Suprapubic skin (tissue), 4 donors: ENCODE measurements at regions not wholly inside any gene's neighbourhood (a gene's known extent, or its start where the extent isn't known, plus 50 kb on each side); places are given as distances from the start of the nearest gene placed in this dataset.

Source experiments
- DNase-seq, 2 donors: peaks; one replicate each; pipeline ENCODE4 v3.0.0-alpha.2; 2019; ENCODE audit warnings: low spot score in 2 of 2
- H3K27ac ChIP-seq: fragments of 200-600 bp; sonication (generic); one replicate; pipeline ENCODE4 v1.5.1; 2019
- H3K27me3 ChIP-seq: fragments of 200-600 bp; sonication (generic); one replicate; pipeline ENCODE4 v1.5.1; 2019
- H3K36me3 ChIP-seq: fragments of 200-600 bp; sonication (generic); one replicate; pipeline ENCODE4 v1.5.1; 2019
- H3K4me1 ChIP-seq: fragments of 200-600 bp; sonication (generic); one replicate; pipeline ENCODE4 v1.5.1; 2019
- H3K4me3 ChIP-seq: fragments of 200-600 bp; sonication (generic); one replicate; pipeline ENCODE4 v1.5.1; 2019; ENCODE audit warnings: mild to moderate bottlenecking
- H3K9me3 ChIP-seq: fragments of 200-600 bp; sonication (generic); one replicate; pipeline ENCODE4 v1.5.1; 2019
- EP300 ChIP-seq: sonication (generic); formaldehyde crosslinking; IDR thresholded peaks from one replicate; pipeline ENCODE4 v1.6.1; 2017; ENCODE audit warnings: antibody characterized with exemption
- POLR2A ChIP-seq, 2 donors: fragments of 450-650 bp; IDR thresholded peaks; one replicate each; pipeline ENCODE4 v1.6.1; 2017; ENCODE audit warnings: antibody characterized with exemption in 2 of 2, mild to moderate bottlenecking in 2 of 2, moderate library complexity in 2 of 2
- POLR2AphosphoS5 ChIP-seq, 3 donors: sonication (generic); formaldehyde crosslinking; IDR thresholded peaks; one replicate each; pipeline ENCODE4 v1.6.1; 2017; ENCODE audit warnings: antibody characterized with exemption in 3 of 3
- WGBS: methylation state at CpG from one replicate; pipeline ENCODE4 v1.1.5; 2018; 5-methylcytosine and 5-hydroxymethylcytosine counted together
- TF ChIP-seq, protein P1 (sequence below), 2 donors: fragments of 200-600 bp in 1 of 2; fragments of 450-650 bp in 1 of 2; sonication (generic) in 1 of 2; IDR thresholded peaks; one replicate each; pipeline ENCODE4 v1.5.1; 2016 to 2019; ENCODE audit warnings: antibody characterized with exemption in 2 of 2, mild to moderate bottlenecking in 1 of 2, moderate library complexity in 1 of 2

DNA sequence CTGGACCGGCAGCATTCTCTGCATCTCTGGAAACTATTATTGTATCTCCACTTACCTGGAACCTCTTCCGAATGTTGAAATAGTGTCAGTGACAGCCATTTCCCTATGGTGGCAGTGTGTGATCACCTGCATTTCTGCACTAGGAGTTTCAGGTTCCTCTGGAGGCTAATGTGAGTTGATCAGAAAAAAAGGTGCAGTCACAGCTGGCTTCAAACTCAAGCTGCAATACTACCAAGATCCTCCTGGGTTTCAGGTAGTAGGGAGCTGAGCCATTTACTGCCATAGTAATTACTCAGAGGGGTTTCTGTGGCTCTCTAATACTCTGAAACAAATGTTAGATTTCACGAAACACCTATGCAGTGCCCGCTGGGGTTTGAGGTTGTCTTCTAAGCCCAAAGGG, 183.5 kb upstream of the OSR1 start:
- TF ChIP-seq, protein P1, sequence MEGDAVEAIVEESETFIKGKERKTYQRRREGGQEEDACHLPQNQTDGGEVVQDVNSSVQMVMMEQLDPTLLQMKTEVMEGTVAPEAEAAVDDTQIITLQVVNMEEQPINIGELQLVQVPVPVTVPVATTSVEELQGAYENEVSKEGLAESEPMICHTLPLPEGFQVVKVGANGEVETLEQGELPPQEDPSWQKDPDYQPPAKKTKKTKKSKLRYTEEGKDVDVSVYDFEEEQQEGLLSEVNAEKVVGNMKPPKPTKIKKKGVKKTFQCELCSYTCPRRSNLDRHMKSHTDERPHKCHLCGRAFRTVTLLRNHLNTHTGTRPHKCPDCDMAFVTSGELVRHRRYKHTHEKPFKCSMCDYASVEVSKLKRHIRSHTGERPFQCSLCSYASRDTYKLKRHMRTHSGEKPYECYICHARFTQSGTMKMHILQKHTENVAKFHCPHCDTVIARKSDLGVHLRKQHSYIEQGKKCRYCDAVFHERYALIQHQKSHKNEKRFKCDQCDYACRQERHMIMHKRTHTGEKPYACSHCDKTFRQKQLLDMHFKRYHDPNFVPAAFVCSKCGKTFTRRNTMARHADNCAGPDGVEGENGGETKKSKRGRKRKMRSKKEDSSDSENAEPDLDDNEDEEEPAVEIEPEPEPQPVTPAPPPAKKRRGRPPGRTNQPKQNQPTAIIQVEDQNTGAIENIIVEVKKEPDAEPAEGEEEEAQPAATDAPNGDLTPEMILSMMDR (IDR thresholded peaks at IDR 0.05): no peak
- TF ChIP-seq POLR2AphosphoS5 (IDR thresholded peaks at IDR 0.05): no peak
- no peak for TF ChIP-seq EP300
- TF ChIP-seq POLR2A (IDR thresholded peaks at IDR 0.05): no peak
- Histone ChIP-seq H3K27ac (no peak overlapping the region), H3K4me1 (peaks cover 20% of the 10 kb centered on the region), H3K36me3 (no peaks in the 10 kb centered on the region), H3K27me3 (no peaks in the 10 kb centered on the region), H3K4me3 (no peak overlapping the region), H3K9me3 (no peaks in the 10 kb centered on the region)
- 91% methylated on average over 4 of the region's 4 CpGs for WGBS
- DNase-seq: no peak

DNA sequence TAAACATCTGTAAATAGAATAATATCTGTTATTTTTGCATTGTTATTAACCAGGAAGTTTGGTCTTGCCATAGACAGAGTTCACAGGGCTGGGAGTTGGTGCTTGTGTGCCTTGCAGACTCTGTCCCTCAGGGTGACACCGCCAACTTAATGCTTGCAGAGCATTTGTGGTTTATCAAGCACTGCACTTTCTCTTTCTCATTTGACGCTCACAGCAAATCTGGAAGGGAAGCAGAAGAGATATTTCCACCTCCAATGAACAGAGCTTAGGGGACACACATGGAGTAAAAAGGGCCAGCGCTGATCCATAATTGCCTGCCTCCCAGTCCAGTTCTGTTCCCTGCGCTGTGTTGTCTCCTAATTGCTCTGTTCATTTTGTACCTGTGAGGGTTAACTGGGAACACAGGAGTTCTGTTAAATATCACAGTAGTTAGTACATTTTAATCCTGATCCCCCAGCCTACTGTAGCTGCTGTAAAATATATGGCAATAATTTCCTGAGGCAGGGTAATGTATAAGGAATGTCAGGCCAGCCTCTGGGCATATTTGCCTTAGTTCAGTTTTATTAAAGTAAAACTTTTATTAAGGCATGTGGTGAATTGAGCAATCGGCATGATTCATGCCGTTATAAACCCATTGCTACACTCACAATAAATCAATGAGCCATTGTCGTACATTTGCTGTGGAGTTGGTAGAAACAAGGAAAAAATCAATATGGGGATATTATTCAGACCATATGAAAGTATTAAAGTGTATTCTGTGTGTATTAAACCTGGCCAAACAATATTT, 182.5 kb upstream of the OSR1 start:
- DNase-seq: no peak
- H3K27ac ChIP-seq: no peak overlapping the region
- H3K4me1 ChIP-seq: peaks cover 20% of the 10 kb centered on the region
- TF ChIP-seq, protein P1 (IDR thresholded peaks at IDR 0.05): no peak
- peak in 2 of 3 donors; percentile 79 to 80 for TF ChIP-seq POLR2AphosphoS5 (IDR thresholded peaks at IDR 0.05)
- WGBS: 45% methylated on average over 7 of the region's 7 CpGs
- no peaks in the 10 kb centered on the region for H3K36me3 ChIP-seq
- no peaks in the 10 kb centered on the region for H3K27me3 ChIP-seq
- no peaks in the 10 kb centered on the region for H3K9me3 ChIP-seq
- no peak overlapping the region for H3K4me3 ChIP-seq

DNA sequence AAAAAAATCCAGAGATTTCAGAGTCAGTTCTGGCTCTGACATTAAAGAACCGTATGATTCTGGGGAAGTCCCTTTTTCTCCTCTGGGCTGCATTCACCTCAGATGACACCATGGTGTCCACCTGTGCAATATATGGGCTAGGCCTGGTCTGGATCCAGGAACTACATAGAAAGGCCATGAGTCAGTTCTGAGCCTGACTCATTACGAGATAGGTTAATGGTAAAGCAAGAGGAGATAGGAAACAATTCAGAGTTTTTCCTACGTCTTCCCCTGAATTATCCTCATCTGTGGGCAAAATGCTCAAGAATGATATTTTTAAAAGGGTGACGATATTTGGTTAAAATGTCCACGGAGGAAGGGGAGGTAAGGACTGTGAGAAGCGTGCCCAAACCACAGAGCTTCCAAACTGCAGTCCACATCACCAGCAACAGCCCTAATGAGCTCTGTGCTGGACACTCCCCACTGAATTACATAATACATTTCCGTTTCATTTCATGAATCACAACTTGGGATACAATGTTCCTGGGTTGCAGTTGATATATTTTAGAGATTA, 180.1 kb upstream of the OSR1 start:
- H3K27me3 ChIP-seq: no peaks in the 10 kb centered on the region
- no peak for DNase-seq
- H3K27ac ChIP-seq: peak overlapping the region; percentile 57
- TF ChIP-seq, protein P1 (IDR thresholded peaks at IDR 0.05): no peak
- TF ChIP-seq POLR2AphosphoS5 (IDR thresholded peaks at IDR 0.05) (no peak), POLR2A (IDR thresholded peaks at IDR 0.05) (no peak), EP300 (no peak)
- no peak overlapping the region for H3K4me3 ChIP-seq
- no peaks in the 10 kb centered on the region for H3K36me3 ChIP-seq
- 34% methylated on average over 7 of the region's 7 CpGs for WGBS
- H3K9me3 ChIP-seq: no peaks in the 10 kb centered on the region
- peaks cover 20% of the 10 kb centered on the region for H3K4me1 ChIP-seq

DNA sequence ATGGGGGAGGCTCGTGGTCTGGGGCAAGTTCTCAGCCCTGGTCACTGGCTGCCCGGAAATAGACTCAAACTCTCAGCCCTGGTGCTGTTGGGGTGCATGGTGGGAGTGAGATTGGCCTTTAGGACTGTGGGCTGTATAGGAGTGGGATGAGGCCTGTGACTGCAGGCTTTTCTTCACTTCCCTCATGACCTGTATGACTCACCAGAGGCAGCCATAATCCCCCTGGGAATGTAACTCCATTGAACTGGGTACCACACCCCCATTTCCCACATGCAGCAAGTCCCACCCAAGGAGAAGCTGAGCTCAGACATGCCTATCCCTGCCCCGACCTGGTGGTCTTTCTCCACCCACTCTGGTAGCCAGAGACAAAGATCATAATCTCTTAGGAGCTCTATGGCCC, 177.7 kb upstream of the OSR1 start:
- Histone ChIP-seq H3K4me1 (peaks cover 20% of the 10 kb centered on the region), H3K27ac (no peak overlapping the region), H3K36me3 (no peaks in the 10 kb centered on the region), H3K9me3 (no peaks in the 10 kb centered on the region), H3K27me3 (no peaks in the 10 kb centered on the region), H3K4me3 (no peak overlapping the region)
- 78% methylated on average over 2 of the region's 3 CpGs for WGBS
- TF ChIP-seq POLR2A (IDR thresholded peaks at IDR 0.05) (no peak), POLR2AphosphoS5 (IDR thresholded peaks at IDR 0.05) (no peak), EP300 (no peak)
- TF ChIP-seq, protein P1 (IDR thresholded peaks at IDR 0.05): no peak
- DNase-seq: no peak

DNA sequence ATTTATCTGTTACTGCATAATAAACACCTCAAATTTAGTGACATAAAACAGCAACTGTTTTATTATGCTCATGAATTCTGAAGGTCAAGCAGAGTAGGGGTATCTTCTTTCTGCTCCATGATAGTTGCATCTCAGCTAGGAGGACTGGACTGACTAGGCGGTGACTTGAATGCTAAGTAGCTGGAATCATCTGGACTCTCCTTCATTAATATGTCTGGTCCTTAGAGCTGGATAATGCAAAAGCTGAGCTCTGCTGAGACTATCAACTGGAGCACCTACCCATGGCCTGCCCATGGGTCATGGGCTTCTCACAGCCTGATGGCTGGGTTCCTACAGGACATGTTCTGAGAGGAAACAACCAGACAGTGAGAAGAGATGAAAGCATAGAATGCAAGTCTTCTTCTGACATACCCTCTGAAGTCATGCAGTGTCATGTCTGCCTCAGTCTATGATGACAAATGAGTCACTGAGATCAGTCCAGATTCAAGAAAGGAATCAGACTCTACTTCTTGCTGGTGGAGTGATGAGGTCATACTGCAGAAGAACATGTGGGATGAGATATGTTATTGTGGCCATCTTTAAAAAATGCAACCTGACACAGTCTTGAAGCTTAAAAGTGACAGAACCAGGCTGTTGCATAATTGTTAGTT, 174.2 kb upstream of the OSR1 start:
- WGBS: 100% methylated on average over 1 of the region's 1 CpG

More for the DNA sequence above, 174.2 kb upstream of the OSR1 start:
- H3K36me3 ChIP-seq: no peaks in the 10 kb centered on the region
- DNase-seq: no peak
- no peaks in the 10 kb centered on the region for H3K9me3 ChIP-seq
- no peak overlapping the region for H3K4me3 ChIP-seq
- no peak overlapping the region for H3K27ac ChIP-seq
- H3K27me3 ChIP-seq: no peaks in the 10 kb centered on the region
- TF ChIP-seq EP300: no peak
- TF ChIP-seq, protein P1 (IDR thresholded peaks at IDR 0.05): no peak
- no peak for TF ChIP-seq POLR2AphosphoS5 (IDR thresholded peaks at IDR 0.05)
- TF ChIP-seq POLR2A (IDR thresholded peaks at IDR 0.05): no peak
- H3K4me1 ChIP-seq: no peaks in the 10 kb centered on the region
